PC-3 (cell line): ENCODE measurements at regions not wholly inside any gene's neighbourhood (a gene's known extent, or its start where the extent isn't known, plus 50 kb on each side); places are given as distances from the start of the nearest gene placed in this dataset.

ENCODE experiments used
- ATAC-seq: fragments of 200-7000 bp; cut with Tn5 transposase; 2 replicates; pipeline ENCODE4 v1.9.1; 2020; ENCODE audit warnings: mild to moderate bottlenecking, moderate library complexity
- BruUV-seq: library from RNA; stranded (reverse); fragments of 400-500 nt; replicated peaks from 2 replicates; lab custom pipeline; 2021; lab: Mats Ljungman, UMichigan
- CTCF ChIA-PET: fragments of 300-600 bp; sonication (Branson Sonifier 250); formaldehyde crosslinking; loops from one replicate; lab custom pipeline; 2022; ENCODE audit warnings: antibody characterized with exemption; lab: Charles Lee
- POLR2A ChIA-PET: fragments of 300-600 bp; sonication (Branson Sonifier 250); formaldehyde crosslinking; loops from one replicate; lab custom pipeline; 2022; ENCODE audit warnings: antibody characterized with exemption; ENCODE audit not compliant: unreplicated experiment; lab: Charles Lee
- DNase-seq: peaks from one replicate; pipeline ENCODE4 v3.0.0-alpha.2; 2015
- H2AFZ ChIP-seq: fragments of 300-600 bp; sonication (generic); 2 replicates; pipeline ENCODE4 v1.6.0; 2016; ENCODE audit warnings: antibody characterized with exemption, low read length
- H3F3A ChIP-seq: fragments of 300-600 bp; sonication (generic); one replicate; pipeline ENCODE4 v1.6.0; 2017; ENCODE audit warnings: antibody characterized with exemption, low read length, control low read depth, mild to moderate bottlenecking; ENCODE audit not compliant: unreplicated experiment
- H3K27ac ChIP-seq: fragments of 300-600 bp; sonication (generic); 2 replicates; pipeline ENCODE4 v1.5.1; 2016; ENCODE audit warnings: mild to moderate bottlenecking, low read length
- H3K27me3 ChIP-seq: fragments of 300-600 bp; sonication (generic); 2 replicates; pipeline ENCODE4 v1.6.1; 2016; ENCODE audit warnings: low read length, mixed read lengths
- H3K36me3 ChIP-seq: fragments of 300-600 bp; sonication (generic); 2 replicates; pipeline ENCODE4 v1.6.1; 2016; ENCODE audit warnings: low read depth, mixed run types, low read length, mixed read lengths
- H3K4me1 ChIP-seq: fragments of 300-600 bp; sonication (generic); 2 replicates; pipeline ENCODE4 v1.5.1; 2016; ENCODE audit warnings: low read length; ENCODE audit not compliant: insufficient read depth
- H3K4me2 ChIP-seq: fragments of 300-600 bp; sonication (generic); 2 replicates; pipeline ENCODE4 v1.6.0; 2016; ENCODE audit warnings: low read length
- H3K4me3 ChIP-seq: fragments of 300-600 bp; sonication (generic); 2 replicates; pipeline ENCODE4 v1.5.1; 2016; ENCODE audit warnings: mild to moderate bottlenecking, low read length, mixed read lengths
- H3K79me2 ChIP-seq: fragments of 300-600 bp; sonication (generic); 2 replicates; pipeline ENCODE4 v1.6.1; 2017; ENCODE audit warnings: low read length, mixed read lengths
- H3K9ac ChIP-seq: fragments of 300-600 bp; sonication (generic); 2 replicates; pipeline ENCODE4 v1.6.0; 2016; ENCODE audit warnings: mild to moderate bottlenecking, low read length
- H3K9me2 ChIP-seq: fragments of 300-600 bp; sonication (generic); replicated peaks from 2 replicates; pipeline ENCODE4 v1.6.1; 2016; ENCODE audit warnings: mixed run types, low read length, mixed read lengths
- H3K9me3 ChIP-seq: fragments of 300-600 bp; sonication (generic); 2 replicates; pipeline ENCODE4 v1.6.1; 2016; ENCODE audit warnings: low read length, mixed read lengths
- H4K20me1 ChIP-seq: fragments of 300-600 bp; sonication (generic); 2 replicates; pipeline ENCODE4 v1.6.1; 2016; ENCODE audit warnings: low read length, mixed read lengths
- CTCF ChIP-seq: fragments of 300-600 bp; sonication (generic); conservative IDR thresholded peaks from 2 replicates; pipeline ENCODE4 v1.5.1; 2017; ENCODE audit warnings: antibody characterized with exemption, low read depth, mild to moderate bottlenecking, low read length
- EZH2 ChIP-seq: fragments of 300-600 bp; sonication (generic); IDR thresholded peaks from one replicate; pipeline ENCODE4 v1.6.1; 2017; ENCODE audit warnings: antibody characterized with exemption, mild to moderate bottlenecking, low read length; ENCODE audit not compliant: unreplicated experiment
- EZH2phosphoT487 ChIP-seq: fragments of 300-600 bp; sonication (generic); IDR thresholded peaks from 2 replicates; pipeline ENCODE4 v1.6.1; 2018; ENCODE audit warnings: mild to moderate bottlenecking, antibody characterized with exemption, low read length, borderline replicate concordance
- intact Hi-C: fragments of 100-400 bp; cut with micrococcal nuclease; formaldehyde crosslinking; loops from 2 replicates; pipeline ENCODE4 v1.9.0; 2023

- Histone ChIP-seq H3K4me2 (no peak overlapping the region), H3K36me3 (no peaks in the 10 kb centered on the region), H3K9me3 (no peaks in the 10 kb centered on the region), H3K9me2 (no peaks in the 10 kb centered on the region), H3K27me3 (no peaks in the 10 kb centered on the region), H3K27ac (no peak overlapping the region), H4K20me1 (no peaks in the 10 kb centered on the region), H3K79me2 (no peaks in the 10 kb centered on the region), H3K4me3 (no peak overlapping the region), H3K9ac (no peak overlapping the region), H3K4me1 (peaks cover 6% of the 10 kb centered on the region; the same call in 1 of the 2 replicates), H3F3A (no peaks in the 10 kb centered on the region), H2AFZ (no peak overlapping the region)
- POLR2A ChIA-PET: no interaction called here
- CTCF ChIA-PET: no interaction called here
- DNase-seq (no peak), ATAC-seq (no peak)
- intact Hi-C loops: no loop called here
- no peak for TF ChIP-seq EZH2phosphoT487
- TF ChIP-seq EZH2: no peak
- TF ChIP-seq CTCF: no peak
- no TSS peak for BruUV-seq
Measured at GRCh38 chr15:100767001-100767825, 112.4 kb upstream of the ALDH1A3 start.

DNA sequence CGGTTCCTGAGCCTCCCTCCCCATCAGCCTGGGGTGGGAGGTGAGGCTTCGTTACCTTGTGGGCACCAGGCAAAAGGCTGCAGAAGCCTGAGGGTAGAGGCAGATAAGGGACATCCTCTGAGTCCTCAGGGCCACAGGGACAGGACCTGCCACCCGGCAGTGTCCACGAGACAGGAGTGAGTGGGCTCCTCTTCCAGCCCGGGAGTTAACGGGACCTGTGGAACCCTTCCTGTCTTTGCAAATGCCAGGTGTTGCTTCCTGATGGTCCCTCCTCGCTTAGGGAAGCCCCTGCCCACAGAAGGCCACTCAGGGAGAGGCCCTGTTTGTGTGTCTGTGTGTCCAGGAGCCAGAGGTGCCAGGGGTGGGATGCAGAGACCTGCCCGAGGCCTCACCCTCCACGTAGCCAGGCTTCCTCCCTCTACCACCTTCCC, 111.1 kb upstream of the ALDH1A3 start:
- Histone ChIP-seq H3K9ac (no peak overlapping the region), H3K9me3 (no peaks in the 10 kb centered on the region), H3K4me1 (peaks cover 6% of the 10 kb centered on the region; the same call in 1 of the 2 replicates), H3K9me2 (no peaks in the 10 kb centered on the region), H2AFZ (no peak overlapping the region), H4K20me1 (no peaks in the 10 kb centered on the region), H3F3A (no peaks in the 10 kb centered on the region), H3K27me3 (no peaks in the 10 kb centered on the region), H3K36me3 (no peaks in the 10 kb centered on the region), H3K79me2 (no peaks in the 10 kb centered on the region), H3K27ac (no peak overlapping the region), H3K4me2 (no peak overlapping the region), H3K4me3 (no peak overlapping the region)
- intact Hi-C loops: no loop called here
- ChIA-PET POLR2A (no interaction called here), CTCF (no interaction called here)
- no peak for ATAC-seq
- no peak for DNase-seq
- no peak for TF ChIP-seq EZH2phosphoT487
- TF ChIP-seq EZH2: no peak
- no peak for TF ChIP-seq CTCF
- BruUV-seq: no TSS peak
